Stimulated activated CD4-positive, alpha-beta T cell treated with anti-CD3 and anti-CD28 coated beads, Interleukin-15, amount 100 ng/mL, for 24 hours (primary cell): ENCODE measurements at regions not wholly inside any gene's neighbourhood (a gene's known extent, or its start where the extent isn't known, plus 50 kb on each side); places are given as distances from the start of the nearest gene placed in this dataset.
"Not testable (repeated sequence)": the region's sequence is repeated elsewhere in the genome, so short reads cannot be mapped to it uniquely, and the experiment has no call there.

ENCODE experiments used
- DNase-seq: peaks from one replicate; pipeline ENCODE4 v3.0.0-alpha.2; 2020

DNA sequence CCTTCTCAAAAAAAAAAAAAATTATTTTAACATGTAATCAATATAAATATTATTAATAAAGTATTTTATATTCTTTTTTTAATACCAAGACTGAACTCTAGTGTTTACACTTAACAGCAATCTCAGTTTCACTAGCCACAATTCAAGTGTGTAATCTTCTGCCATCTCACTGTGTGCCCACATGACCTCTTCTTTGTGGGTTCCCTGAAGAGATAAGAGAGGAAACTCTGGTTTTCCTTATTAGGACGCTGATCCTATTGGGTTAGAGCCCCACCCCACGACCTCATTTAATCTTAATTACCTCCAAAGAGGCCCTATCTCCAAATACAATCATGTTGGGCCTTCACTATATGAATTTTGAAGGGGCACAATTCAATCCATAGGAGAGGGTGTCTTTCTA is 177.6 kb downstream of the STK31 start:
- DNase-seq, result no peak

GRCh38 chr7:23888958-23889357 is 178.9 kb downstream of the STK31 start:
- no peak for DNase-seq

GRCh38 chr7:23889566-23889965 is 179.5 kb downstream of the STK31 start:
- DNase-seq, result no peak

DNA sequence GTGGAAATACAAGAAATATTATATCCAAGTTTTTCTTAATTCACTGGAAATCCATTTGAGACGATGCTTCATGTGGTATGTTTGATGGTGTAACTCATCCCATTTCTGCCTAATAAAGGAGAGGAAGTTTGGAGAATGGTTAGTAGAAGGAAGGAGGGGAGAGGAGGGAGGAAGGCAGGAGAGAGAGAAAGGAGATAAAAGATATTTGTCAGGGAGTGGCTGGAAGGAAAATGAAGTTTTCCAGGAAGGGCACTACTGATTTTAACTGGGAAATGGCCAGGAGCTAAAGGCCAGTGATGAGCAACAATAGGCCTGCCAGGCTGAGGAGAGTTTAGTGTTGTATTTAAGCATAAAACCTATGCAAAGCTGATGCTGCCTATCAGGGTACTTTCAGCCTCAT is 182.0 kb downstream of the STK31 start:
- no peak for DNase-seq

- peak; percentile 20 for DNase-seq
Measured at GRCh38 chr7:23893176-23893941, 183.3 kb downstream of the STK31 start.

DNA sequence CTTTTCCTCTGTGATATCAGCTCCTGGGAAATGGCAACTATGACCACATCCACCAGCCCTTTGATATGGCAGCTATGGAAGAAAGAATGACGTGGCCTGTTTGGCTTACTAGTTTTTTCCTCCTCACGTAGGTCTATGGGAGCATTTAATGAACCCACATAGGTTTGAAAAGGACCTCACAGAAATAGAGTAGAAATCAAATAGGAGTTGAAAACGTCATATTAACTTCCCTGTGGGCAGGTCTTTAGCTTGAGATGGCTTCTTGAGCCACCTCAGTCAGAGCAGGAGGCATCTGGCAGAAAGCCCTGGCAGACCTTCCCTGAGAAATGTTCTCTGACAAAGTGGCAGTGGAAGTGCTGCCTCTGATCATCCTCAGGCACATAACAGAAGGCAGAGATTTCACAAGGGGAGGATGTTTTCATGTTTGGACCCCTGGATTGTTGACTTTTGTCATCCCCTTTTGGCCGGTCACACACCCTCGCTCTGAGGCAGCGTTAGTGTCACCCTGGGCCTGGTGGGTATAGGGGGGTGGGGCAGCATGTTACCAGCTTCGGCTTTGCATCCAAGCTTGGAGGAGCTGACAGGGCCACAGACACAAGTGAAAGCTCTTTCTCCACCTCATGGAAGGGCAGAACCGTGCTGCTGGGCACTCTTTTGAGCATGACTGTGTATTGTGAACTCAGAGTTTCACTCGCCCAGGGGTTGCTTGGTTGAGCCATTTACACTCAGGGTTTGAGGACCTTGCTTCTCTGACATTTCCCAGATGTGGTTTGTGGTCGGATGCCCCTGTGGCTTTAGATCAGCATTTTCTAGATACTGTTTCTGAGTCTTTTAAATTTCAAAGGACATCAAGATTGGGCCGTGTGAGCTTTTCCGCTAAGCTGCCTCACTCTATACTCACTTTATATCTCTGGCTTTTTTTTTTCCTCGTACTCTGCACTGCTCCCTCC is 184.2 kb downstream of the STK31 start:
- peak; percentile 72 for DNase-seq

DNA sequence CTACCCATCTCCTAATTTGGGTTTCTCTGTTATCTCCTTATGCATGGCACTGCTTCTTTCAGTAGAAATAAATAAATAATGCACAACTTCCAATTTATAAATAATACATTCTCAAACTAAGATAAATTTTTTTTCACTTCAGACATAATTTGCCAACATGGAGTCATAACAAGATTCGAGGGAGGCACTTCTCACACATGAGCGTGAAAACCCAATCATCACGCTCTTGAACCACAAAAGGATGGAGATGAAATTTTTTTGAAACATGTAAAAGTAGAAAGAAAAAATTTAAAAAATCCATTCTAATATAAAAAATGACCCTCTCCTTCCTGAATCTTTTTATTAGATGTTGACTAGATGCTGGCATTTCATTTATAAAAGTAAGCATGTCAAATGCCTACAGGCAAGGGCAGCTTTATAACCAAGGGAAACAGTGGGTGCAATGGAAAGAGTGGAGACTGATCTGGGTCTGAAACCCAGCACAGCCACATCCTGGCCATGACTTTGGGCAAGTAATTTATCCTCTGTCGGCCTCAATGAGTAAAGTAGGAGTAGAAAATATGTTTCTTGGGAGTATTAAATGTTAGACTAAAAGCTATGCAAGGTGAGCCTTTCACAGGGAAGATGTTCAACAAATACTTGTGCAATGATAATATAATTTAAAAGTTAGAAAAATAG is 185.0 kb downstream of the STK31 start:
- DNase-seq, result peak; percentile 30

DNA sequence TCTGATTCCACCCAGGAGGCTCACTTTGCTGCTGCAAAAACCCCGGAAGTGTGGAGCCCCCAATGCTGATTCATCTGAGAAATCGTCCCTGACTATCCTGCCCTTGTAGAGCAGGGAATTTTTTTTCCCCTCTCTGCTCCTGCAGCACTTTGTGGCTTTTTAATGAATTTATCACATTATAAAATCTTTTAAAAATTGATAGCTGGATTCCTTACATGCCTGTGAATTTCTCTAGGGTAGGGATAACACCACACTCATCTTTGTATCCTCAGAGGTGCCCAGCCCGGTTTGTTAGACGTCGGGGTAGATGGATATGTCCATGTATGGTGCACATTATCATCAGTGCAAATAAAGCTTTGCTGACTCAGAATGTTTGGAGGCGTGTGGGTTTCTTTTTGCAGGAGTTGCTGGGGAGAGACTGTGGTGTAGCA is 185.7 kb downstream of the STK31 start:
- no peak for DNase-seq

GRCh38 chr7:23898619-23899018 is 188.6 kb downstream of the STK31 start:
- DNase-seq, result no peak

DNA sequence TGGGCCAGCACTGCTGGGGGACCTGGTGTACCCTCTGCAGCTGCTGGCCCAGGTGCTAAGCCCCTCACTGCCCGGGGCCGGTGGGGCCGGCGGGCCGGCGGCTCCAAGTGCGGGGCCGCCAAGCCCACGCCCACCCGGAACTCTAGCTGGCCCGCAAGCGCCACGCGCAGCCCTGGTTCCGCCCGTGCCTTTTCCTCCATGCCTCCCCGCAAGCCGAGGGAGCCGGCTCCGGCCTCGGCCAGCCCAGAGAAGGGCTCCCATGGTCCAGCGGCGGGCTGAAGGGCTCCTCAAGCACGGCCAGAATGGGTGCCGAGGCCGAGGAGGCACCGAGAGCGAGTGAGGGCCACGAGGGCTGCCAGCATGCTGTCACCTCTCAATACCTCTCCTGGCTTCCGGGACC is 194.9 kb downstream of the STK31 start:
- not testable (repeated sequence) for DNase-seq

DNA sequence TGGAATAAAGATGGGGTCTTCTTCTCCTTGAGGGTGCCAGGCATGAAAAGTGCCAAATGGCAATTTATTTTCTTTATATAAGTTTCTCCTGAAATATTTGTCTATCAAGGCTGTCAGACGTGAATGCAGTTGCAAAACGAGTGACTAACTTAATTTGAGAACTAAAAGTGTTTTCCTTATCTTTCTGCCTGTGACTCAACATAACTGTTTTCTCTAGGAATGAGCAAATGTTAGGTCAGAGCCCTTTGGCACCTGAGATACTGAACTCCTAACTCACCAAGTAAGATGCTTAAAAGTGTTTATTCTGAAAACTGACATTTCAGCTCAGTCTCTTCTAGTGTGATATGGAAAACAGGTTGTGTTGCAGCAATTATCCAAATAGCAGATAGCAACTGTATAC is 197.0 kb downstream of the STK31 start:
- DNase-seq, result no peak

DNA sequence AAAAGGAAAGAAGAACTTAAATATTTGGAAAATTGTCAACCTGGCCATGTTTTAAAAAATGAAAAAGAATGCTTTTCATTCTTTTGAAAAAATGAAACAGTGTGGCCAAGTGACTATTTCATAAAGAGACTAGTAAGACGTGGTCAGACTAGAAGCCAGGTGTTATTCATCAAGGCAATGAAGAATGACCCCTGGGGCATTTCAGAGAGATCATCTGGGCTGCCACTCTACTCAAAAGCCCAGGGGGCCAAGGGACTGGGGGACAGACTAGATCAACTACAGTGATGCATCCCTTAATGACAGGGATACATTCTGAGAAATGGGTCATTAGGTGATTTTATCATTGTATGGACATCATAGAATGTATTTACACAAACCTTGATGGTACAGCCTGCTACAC is 199.4 kb downstream of the STK31 start:
- no peak for DNase-seq

DNA sequence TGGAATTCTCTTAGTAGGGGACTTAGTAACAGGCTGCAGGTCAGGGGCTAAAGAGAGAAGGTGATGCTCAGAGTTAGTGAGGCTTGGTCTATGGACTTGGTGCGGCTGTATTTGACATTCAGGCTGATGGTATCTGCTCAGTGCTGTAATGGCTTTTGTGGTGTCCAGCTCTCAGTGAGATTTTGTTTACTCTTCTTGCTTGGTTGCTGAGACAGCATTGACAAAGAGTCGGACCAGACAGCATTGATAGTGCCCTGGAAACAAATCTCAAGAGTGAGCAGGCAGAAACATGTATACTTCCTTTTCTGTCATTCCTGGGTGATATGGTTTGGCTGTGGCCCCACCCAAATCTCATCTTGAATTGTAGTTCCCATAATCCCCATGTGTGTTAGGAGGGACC is 202.0 kb downstream of the STK31 start:
- no peak for DNase-seq

GRCh38 chr7:23913016-23913415 is 203.0 kb downstream of the STK31 start:
- no peak for DNase-seq

DNA sequence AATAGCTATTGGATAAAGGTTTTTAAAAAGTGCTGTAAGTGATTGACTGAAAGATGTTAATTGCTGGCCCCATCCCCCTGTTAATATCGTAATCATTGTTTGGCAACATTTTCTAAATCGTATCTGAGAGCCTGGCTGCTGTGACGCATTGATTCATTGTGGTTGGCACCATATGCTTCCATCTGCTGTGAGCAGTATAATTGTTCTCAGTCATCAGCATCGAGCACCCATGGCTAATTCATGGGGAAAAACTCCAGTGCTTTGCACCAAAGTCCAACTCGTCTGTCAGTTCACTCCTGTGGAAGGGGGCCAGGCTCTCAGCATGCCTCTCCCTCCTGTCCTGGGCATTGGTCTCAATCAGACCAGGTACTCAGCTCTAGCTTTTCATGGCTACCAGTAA is 205.2 kb downstream of the STK31 start:
- no peak for DNase-seq

DNA sequence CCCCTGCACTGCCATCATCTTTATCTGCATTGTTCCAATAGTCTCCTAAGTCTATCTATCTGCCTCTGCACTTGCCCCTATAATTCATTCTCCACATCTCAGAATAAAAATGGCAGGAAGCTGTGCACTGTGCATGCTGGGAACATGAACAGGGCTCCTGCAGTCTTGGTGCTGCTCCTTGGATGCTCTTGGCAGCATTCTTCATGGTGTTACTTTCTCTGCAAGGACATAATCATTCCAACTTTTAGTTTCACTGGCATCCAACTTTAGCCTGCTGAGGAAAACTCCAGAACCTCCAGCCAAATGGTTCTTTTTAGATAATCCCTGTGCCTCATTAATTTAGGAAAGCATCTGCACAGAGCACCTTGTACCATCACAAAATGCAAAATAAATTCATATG is 208.3 kb downstream of the STK31 start:
- DNase-seq, result no peak

GRCh38 chr7:23918856-23919255 is 208.8 kb downstream of the STK31 start:
- DNase-seq, result no peak

- DNase-seq, result no peak
Measured at GRCh38 chr7:23925088-23925487, 215.1 kb downstream of the STK31 start.

- DNase-seq, result no peak
Measured at GRCh38 chr7:23927709-23928417, 217.8 kb downstream of the STK31 start.

GRCh38 chr7:23928418-23928775 is 218.4 kb downstream of the STK31 start:
- no peak for DNase-seq

DNA sequence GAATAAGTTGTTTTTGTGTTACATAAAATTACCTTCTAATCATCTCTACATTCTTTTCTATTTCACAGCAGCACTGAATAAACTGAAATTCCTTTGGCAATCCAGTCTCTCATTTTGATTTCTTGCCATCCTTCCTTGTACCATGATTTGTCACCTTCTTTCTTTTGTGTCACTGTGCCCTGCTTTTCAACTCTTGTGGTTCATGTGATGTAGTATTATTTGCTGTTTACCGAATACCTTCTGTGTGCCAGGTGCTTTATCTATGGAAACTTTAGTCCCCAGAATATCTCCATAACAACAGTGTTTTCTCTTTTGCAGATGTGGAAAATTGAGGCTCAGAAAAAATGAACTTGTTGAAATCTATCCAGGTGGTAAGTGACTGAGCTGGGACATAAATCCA is 220.3 kb downstream of the STK31 start:
- no peak for DNase-seq

DNA sequence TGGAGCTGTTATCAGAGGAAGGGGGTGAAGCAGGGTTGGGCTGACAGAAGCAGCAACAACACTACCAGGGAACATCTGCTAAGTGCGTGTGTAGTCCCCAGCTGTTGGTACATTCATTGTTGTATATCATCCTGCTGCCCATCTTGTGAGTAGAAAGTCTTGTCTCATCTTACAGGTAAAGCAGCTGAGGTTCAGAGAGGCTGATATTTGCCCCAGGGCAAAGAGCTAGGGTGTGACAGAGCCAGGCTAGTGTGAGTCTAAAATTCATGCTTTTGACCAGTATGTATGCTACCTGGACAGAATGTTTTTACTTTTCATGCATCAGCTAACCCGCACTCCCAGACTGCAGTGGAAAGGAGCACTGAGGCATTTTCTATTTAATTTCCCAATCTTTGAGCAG is 221.6 kb downstream of the STK31 start:
- no peak for DNase-seq

- DNase-seq, result no peak
Measured at GRCh38 chr7:23938215-23938614, 228.2 kb downstream of the STK31 start.
